HG03025 (cell line): ENCODE measurements at regions not wholly inside any gene's neighbourhood (a gene's known extent, or its start where the extent isn't known, plus 50 kb on each side); places are given as distances from the start of the nearest gene placed in this dataset.

Source experiments
- ATAC-seq: cut with Tn5 transposase; IDR thresholded peaks from one replicate; pipeline ENCODE4 v1.9.1; 2021; ENCODE audit warnings: mild to moderate bottlenecking, moderate library complexity; ENCODE audit not compliant: unreplicated experiment, low FRiP score

DNA sequence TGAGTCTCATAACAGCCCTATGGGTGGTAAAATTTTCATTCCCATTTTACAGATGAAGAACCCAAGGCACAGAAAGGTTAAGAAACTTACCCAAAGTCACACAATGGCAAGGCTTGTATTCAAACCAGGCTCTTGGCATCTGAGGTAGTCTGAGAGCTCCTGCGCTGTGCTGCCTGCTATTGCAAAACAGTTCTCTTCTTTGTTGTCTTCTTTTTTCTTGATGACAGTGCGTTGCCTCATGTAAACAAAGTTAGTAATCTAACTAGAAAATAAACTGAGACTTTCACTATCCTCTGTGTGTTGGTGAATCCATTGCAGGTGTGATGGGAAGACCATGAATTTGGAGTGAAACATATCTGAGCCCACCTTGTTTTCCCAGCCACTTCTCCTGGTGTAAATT, 240.8 kb downstream of the PTEN start:
- ATAC-seq, result no peak

DNA sequence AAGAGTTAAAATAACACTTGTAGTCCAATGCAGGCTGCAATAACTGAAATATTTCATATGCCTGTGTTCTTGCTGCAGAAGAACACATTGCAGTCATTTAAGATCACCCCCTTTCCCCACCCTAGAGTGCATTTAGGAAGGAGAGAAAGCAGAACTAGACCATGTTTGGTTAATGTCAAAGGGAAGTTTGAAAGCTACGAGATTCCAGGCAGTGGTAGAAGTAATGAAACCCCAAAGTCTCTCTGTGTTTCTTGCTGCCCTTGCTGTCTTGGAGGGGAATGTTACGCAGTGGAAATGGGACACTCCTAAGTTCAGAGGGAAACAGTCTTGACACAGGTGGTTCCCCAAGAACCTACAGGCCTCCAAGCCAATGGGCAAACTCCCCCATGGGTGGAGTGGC, 242.9 kb downstream of the PTEN start:
- no peak for ATAC-seq

DNA sequence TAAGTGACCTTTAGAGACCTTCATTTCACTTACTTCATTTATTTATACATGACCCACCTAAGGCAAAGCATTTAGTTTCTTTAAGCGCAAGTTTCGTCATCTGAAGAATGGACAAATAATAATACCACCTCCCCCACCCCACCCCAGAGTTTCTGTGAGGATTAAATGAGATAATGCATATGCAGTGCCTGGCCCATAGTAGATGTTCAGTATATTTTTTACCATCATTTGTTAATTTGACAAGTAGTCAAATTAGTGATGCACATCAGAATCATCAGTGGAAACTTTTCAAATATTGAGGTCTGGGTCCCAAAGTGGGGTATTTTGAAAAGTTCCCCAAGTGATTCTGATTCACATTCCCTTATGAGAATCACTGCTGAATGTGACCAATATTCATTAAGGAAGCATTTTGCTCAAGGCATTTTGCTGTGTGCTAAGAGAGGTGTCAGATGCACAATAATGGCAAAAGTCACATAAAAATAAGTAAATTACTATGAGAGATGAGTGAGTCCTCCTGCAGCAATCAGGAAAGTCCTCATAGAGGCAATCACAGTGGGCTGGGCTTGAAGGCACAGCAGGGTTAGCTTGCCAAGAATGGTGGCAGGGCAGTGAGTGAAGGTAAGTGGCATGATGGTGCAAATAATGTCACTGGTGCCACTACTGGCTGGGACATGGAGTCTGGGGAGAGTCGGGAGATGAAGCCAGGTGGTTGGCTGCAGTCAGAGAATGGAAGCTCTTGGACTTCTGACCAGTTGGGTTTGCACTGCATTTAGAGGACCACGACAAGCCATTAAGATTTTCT, 244.1 kb downstream of the PTEN start:
- no peak for ATAC-seq

DNA sequence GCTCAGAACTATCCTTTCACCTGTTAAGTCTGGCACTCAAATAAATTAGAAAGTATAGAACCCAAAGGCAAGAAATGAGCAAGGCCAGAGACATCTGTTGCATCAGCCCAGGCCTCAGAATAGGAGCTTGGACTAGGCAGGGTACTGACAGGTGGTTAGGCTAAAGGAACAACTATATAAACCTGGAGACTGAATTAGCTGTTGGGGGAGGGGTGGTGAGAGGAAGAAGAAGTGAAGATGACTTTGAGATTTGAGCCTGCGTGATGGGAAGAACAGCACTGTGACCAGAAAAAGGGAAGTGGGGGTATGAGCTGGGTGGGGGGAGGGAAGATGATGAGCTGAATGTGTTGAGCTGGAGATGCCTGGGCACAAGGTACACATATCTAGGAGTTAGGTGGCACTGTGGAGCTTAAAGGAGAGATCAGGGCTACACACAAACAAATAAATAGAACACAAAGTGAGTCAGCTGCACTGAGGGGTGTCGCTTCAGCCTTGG, 244.7 kb downstream of the PTEN start:
- ATAC-seq, result no peak

DNA sequence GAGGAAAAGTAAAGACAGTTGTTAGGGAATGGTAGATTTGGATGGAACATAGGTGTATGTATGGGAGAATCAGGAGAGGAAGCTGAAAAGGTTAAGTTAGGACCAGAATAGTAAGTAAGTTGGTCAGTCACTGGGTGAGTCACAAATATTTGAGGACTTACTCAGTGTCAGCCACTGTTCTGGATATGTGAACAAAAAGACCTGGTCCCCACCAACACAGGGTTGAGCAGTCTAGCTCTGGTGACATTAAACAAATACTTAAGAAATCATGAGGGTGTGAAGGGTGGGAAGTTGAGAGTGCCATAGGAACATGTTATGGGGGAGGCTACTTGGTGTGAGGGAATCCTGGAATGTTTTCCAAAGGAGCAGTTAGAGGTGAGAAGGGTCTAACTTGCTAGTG, 246.9 kb downstream of the PTEN start:
- ATAC-seq, result no peak

DNA sequence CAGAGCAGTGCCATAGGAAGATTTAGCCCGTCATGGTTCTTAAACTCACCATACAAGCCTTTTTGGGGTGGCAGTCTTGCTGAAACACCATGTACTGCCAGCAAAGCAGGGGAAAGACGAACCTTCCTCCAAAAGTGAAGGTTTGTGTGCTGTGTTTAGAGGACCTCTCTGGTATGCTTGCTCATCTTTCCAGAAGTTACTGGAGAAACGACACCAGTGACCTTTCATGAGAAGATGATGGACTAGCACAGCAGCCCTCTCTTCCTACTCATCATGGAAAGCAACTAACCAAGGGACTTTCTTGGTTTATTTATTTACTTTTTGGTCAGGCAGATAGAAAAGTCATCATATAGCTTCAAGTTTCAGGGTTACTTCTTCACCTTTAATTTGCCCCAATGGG, 247.4 kb downstream of the PTEN start:
- no peak for ATAC-seq

DNA sequence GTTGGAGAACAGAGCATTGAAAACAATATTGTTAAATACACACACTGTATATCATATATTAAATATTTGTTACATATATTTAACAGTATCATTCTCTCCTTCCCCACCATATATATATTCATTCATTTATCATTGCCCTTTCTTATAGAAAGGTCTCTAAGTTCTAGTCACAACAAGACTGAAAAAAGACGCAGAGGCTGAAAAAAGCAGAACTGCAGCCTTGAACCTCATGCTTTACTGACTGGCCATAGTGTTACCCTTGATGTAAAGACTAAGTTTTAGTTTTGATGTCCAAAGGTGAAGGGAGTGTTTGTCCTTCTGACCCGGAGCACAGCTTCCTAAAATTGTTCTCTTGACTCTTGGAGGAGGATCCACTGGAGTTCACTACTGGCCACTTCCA, 247.9 kb downstream of the PTEN start:
- ATAC-seq, result no peak

DNA sequence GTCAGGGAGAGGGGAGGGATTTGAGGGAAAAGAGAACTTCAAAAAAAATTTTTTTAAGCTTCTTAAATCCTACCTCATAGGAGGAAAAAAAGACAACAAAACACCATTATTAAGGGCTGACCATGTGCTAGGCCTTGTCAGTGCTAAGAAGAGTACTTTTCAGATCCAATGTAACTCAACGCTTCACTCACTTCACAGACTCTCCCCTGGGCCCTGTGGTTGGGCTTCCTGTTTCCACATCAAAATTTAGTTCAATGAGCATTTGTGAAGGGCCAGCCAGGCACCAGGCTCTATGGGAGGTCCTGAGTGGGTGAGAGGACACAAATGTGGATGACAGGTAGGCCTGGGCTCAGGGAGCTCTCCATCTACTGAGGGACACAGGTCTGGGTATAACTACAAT, 249.8 kb downstream of the PTEN start:
- ATAC-seq, result no peak

DNA sequence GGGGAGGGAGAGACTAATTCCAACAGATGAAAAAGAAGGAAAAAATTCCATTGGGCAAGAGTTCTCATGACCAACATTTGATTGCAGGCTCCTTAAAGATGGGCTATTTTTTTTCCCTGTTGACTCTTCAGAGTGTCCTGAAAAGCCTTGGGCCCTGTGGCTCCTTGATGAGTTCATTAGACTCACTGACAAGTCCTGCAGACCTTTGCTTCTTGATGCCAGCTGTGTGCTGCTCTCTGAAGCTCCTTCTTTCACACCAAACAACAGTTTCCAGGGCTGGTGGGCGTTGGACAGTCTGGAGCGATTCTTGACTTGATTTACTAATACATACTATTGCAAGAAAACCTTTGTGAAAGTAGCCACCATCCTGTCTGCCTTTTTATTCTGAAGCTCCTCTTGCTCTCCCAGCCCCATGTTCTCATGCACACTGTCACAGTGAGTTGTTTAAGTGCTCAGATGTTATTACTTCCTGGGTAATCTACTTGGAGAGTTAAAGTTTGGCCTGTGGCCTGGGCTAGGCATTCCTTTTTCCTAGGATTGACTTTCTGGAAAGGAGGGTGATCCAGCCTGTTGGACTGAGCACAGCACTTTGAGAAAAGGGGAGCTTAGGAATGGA, 250.3 kb downstream of the PTEN start:
- ATAC-seq, result no peak

DNA sequence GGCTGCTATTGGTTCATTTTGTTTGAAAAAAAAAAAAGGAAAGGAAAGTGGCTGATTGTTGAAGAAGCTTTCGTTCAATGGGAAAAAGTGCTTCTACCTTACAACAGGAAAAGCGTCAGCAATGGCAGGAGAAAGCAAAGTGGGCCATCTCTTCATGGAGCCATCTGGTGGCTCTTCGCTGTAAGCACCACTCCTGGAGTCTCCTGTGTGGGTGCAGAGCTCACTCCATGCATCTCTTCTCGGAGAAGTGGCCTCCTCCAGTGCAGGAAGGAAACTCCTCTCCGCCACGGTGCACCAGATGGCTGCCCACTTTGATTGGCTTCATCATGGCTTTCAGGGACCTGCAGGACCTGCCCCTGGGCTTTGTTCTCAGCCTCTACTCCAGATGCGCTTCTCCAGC, 250.9 kb downstream of the PTEN start:
- ATAC-seq, result no peak

DNA sequence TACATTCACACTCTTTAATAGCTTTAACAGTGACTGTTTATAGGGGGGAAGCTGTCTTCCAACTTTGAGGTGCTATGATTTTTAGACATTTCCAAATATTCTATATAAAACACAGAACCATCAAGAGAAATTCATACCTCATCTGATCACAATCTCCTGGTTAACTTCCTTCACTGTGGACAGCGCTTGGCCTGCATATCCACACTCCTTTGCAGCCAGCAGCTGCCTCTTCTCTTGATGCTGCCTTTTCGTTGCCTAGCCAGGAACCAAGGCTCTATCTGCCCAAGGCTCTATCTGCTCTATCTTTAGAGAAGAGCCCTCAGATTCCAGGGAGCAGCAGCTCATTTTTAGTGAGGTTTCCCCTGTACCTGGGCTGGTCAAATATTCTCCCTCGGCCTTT, 252.0 kb downstream of the PTEN start:
- no peak for ATAC-seq

DNA sequence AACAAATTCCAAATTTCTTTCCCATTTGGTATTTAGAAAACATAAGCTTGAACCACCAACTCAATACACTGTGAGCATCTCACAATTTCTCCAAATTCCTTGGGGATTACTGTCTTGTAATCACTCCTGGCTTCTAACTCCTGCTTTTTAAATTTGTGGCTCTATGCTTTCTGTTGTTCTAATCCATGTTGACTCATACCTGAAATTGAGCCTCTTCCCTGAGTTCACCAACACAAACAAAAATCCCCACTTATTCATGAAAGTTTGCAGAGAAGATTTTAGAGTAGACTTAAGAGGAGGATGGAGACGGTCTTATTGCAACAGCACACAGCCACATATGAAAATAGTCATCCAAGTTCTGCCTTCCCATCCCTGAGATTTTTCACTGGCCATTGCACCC, 252.5 kb downstream of the PTEN start:
- no peak for ATAC-seq

DNA sequence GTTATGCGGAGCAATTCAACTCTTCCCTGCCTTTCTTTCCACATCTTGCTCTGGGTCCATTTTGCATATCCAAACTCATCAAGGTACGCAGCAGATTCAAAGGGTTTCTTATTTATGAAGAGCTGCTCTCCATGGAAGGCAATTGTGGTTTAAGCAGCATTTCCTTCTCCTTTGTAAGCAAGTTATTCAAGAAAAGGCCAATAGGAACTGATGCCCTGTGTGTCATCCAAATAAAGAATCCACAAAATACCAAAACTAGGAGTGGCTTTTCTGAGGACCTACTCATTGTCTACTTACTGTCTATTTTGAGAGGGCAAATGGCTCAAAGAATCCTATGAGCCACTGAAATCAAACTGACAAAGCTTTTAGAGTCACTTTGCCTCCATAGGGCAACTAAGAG, 253.1 kb downstream of the PTEN start:
- no peak for ATAC-seq

DNA sequence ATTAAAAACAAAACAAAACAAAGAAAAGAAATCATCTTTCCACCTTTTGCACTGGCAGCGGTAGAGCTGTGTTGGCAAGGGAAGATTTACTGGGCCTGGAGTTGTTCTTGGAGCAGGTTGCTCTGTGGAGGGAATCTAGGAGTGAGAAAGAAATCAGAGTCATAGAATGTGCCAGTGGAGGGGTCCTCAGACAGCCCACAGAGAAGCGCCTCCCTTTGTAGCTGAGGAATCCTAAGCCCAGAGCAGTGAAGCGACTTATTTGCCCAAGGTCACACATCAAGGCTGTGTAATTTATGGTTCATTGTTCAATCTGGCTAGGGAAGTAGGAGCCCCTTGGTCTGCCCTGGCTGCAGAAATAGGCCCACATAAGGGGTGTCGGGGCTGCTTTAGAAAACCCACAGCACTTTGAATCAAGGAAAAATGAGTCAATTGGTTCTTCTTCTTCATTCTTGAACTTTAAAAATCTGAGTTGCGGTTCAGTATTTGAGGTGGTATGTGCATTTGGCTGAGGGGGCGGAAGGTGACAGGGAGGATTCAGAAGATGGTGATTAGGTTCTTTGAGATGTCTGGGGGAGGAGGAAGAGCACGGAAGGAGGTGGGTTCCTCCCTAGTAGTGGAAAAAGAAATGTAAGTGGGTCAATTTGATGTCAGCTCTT, 253.7 kb downstream of the PTEN start:
- ATAC-seq, result no peak

DNA sequence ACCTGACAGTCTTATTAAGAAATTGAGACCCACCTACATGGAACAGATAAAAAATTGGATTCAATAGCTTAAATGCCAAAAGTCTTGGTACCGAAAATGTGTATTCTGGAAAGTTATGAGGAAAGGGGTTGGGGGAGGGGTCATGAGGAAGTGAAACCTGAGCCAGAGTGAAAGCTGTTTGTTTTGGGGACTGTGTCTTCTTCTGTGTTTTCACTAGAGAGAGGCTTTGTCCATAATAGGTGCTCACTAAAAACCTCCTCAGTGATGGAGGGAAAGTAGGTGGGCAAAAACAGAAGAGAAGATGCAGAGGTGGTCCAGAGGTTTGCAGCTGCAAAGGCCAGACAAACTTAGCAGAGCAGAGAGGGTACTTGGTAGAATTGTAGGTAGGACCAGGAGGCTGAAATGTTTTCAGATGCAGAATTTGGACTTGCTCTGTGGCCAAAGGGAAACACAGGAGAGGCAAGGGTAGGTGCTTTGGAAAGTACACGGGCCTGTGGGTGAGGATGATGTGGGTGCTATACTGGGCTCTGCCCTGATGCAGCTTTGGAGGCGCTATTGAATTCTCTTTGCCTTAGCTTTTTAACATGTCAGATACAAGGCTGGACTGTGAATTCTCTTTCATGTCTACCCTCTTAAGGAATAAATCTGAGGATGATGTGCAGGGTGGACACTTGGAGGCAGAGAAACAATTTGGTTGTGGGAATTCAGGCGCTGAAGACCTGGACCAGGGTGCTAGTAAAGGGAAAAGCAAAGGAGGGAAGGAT, 254.6 kb downstream of the PTEN start:
- no peak for ATAC-seq

DNA sequence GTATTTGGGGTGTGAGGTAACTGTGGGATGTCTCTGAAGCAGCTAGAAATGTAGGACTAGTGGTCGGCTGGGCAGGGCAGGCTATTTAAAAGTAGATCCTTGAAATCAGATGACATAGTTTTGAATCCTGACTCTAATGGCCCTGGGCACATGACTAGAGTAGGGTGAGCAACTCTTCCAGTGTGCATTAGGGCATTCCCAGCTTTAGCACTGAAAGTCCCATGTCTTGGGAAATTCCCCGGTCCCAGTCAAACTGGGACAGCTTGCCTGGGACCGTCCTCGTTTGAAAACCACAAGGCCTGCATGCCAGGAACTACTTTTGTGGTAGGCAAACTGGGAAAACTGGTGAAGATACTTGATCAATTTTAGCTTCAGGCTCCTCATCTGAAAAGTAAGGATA, 255.3 kb downstream of the PTEN start:
- ATAC-seq, result no peak

DNA sequence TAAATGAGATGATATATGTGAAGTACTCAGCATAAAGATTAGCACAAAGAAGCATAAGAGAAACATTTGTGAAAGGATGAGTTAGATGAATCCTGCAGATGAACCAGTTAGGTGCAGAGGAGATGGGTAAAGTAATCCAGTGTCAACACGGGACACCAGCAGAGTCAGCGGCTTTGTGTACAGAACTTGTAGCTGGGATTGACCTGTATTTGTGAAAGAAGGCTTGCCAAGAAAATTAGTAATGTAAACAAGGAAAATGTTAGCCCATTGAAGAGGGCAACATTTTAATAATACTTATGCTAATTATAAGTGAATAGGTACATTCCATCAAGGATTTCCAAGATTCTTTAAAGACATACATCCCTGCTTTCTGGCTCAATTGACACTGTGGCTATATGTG, 255.7 kb downstream of the PTEN start:
- no peak for ATAC-seq

DNA sequence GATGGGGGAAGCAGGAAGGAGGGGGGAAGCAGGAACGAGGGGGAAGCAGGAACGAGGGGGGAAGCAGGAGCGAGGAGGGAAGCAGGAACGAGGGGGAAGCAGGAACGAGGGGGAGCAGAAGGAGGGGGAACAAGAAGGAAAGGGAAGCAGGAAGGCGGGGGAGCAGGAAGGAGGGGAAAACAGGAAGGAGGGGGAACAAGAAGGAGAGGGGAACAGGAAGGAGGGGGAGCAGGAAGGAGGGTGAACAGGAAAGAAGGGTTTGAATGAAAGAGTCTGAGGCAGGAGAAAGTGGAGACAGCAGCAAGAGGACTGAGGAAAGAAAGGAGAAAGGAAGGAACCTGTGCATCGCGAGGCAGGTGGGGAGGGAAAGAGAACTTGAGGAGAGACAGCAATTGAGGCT, 256.6 kb downstream of the PTEN start:
- no peak for ATAC-seq

DNA sequence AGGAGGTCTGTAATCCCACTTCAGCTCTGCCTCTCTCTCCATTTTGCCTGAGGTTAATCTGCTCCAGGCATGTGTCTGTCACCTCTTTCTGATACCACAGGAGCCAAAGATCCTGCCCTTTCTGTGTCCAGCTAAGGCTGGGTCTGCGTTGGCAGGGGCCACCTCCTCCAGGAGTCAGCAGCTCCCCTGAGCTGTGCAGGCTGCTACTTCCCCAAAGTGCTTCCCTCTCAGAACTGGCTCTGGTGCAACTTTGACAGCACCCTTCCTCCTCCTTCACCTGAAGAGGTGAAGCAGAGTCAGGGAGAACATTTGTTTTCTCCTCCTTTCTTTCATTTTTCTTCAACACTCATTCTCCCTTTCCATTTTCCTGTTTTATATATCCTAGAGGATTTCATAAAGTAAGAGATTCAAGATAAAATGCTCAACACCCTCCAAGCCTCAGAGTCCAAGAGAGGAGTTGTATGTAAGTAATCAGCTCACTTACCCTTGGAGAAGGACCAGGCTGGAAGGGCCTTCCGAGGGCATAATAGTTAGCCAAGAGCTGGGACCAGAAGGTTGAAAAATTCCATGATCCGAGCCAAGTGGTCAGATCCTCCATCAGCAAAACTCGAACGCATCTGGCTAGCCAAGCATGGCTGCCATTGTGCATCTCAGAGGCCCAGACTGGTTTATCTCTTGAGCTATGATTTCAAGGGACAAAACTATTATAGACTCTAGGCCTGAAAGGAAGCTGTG, 257.3 kb downstream of the PTEN start:
- ATAC-seq, result no peak

DNA sequence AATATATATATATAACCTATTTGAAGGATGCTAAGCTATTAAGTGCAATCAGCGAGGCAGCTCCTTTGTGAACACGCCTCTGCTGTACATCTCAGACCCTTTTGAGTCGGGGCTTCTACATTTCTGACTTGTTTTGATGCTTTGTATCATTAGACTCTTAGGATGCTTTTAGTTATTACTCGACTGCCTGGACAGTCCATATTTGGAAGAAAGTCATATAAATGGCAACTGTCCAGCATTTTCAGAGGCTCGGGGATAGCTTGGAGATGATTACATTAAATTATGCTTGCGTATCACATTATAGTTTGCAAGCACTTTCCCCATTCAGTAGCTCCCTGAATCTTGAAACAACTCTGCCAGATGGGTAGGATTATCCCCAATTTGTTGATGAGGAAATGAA, 257.9 kb downstream of the PTEN start:
- ATAC-seq, result no peak
